COR-L47 (cell line): ENCODE measurements at regions not wholly inside any gene's neighbourhood (a gene's known extent, or its start where the extent isn't known, plus 50 kb on each side); places are given as distances from the start of the nearest gene placed in this dataset.
A peak's percentile ranks its signal among the peaks of the same experiment; 100 is the strongest.

Source experiments
- DNase-seq: peaks from one replicate; lab custom pipeline; 2025; lab: John Stamatoyannopoulos, UW

GRCh38 chr1:185645686-185646085, 88.5 kb upstream of the HMCN1 start:
- no peak for DNase-seq

GRCh38 chr1:185645162-185645640, 89.0 kb upstream of the HMCN1 start:
- DNase-seq, result no peak

GRCh38 chr1:185644531-185644930, 89.7 kb upstream of the HMCN1 start:
- no peak for DNase-seq

GRCh38 chr1:185636848-185637247, 97.3 kb upstream of the HMCN1 start:
- no peak for DNase-seq

GRCh38 chr1:185634704-185635103, 99.5 kb upstream of the HMCN1 start:
- no peak for DNase-seq

GRCh38 chr1:185632659-185633423, 101.3 kb upstream of the HMCN1 start:
- DNase-seq, result no peak

- no peak for DNase-seq
These were observed 102.3 kb upstream of the HMCN1 start for GRCh38 chr1:185631843-185632242.

- no peak for DNase-seq
These were observed 106.3 kb upstream of the HMCN1 start for GRCh38 chr1:185627761-185628501.

GRCh38 chr1:185627171-185627570, 107.0 kb upstream of the HMCN1 start:
- no peak for DNase-seq

- DNase-seq, result no peak
These were observed 107.8 kb upstream of the HMCN1 start for GRCh38 chr1:185626344-185626743.

GRCh38 chr1:185610954-185611353, 123.2 kb upstream of the HMCN1 start:
- no peak for DNase-seq

- DNase-seq, result no peak
These were observed 126.0 kb upstream of the HMCN1 start for GRCh38 chr1:185608177-185608576.

- no peak for DNase-seq
These were observed 131.0 kb upstream of the HMCN1 start for GRCh38 chr1:185603158-185603557.

- DNase-seq, result no peak
These were observed 133.0 kb upstream of the HMCN1 start for GRCh38 chr1:185601189-185601588.

- no peak for DNase-seq
These were observed 133.6 kb upstream of the HMCN1 start for GRCh38 chr1:185600641-185601040.

GRCh38 chr1:185598332-185598731, 135.9 kb upstream of the HMCN1 start:
- no peak for DNase-seq

GRCh38 chr1:185595835-185596667, 138.1 kb upstream of the HMCN1 start:
- DNase-seq, result peak; percentile 17

- no peak for DNase-seq
These were observed 139.3 kb upstream of the HMCN1 start for GRCh38 chr1:185594786-185595410.

- no peak for DNase-seq
These were observed 140.9 kb upstream of the HMCN1 start for GRCh38 chr1:185593271-185593670.

- DNase-seq, result no peak
These were observed 148.4 kb upstream of the HMCN1 start for GRCh38 chr1:185585770-185586169.

GRCh38 chr1:185581961-185582725, 152.0 kb upstream of the HMCN1 start:
- no peak for DNase-seq
